SK-N-SH (cell line): ENCODE measurements at regions not wholly inside any gene's neighbourhood (a gene's known extent, or its start where the extent isn't known, plus 50 kb on each side); places are given as distances from the start of the nearest gene placed in this dataset.

ENCODE experiments used
- CTCF ChIA-PET: fragments of 300-600, 350-600 bp; formaldehyde crosslinking; extraction: SDS; loops from one replicate; lab custom pipeline; 2021; lab: Yijun Ruan, JAX
- POLR2A ChIA-PET: fragments of 350-600 bp; sonication (Branson Sonifier 250); formaldehyde crosslinking; extraction: SDS; loops from one replicate; lab custom pipeline; 2020; ENCODE audit warnings: antibody characterized with exemption, inconsistent platforms; lab: Yijun Ruan, JAX
- DNase-seq: peaks from one replicate; pipeline ENCODE4 v3.0.0; 2012
- H2AFZ ChIP-seq: fragments of 200-600 bp; sonication (generic); 2 replicates; pipeline ENCODE4 v1.8.1; 2016; ENCODE audit warnings: antibody characterized with exemption, mild to moderate bottlenecking, low read depth
- H3F3A ChIP-seq: fragments of 200-600 bp; sonication (generic); replicated peaks from 2 replicates; pipeline ENCODE3; 2016; ENCODE audit warnings: antibody characterized with exemption, mild to moderate bottlenecking; ENCODE audit not compliant: insufficient read depth
- H3K27ac ChIP-seq, 2 experiments: fragments of 200-500 bp in 1 of 2; fragments of 200-600 bp in 1 of 2; sonication (Bioruptor generic) in 1 of 2; sonication (generic), shearing (Covaris generic) in 1 of 2; 2 replicates each; pipeline versions ENCODE4 v1.5.1 to v1.6.1; 2014 to 2016; ENCODE audit warnings: low read depth in 2 of 2, inconsistent platforms in 1 of 2, low read length in 1 of 2, mild to moderate bottlenecking in 1 of 2, mixed read lengths in 1 of 2
- H3K27me3 ChIP-seq: fragments of 200-600 bp; sonication (generic), shearing (Covaris generic); 2 replicates; pipeline ENCODE4 v1.6.1; 2016; ENCODE audit warnings: mixed run types; ENCODE audit not compliant: insufficient read depth
- H3K36me3 ChIP-seq, 2 experiments: fragments of 200-500 bp in 1 of 2; fragments of 200-600 bp in 1 of 2; sonication (Bioruptor generic) in 1 of 2; sonication (generic) in 1 of 2; replicated peaks in 1 of 2; 2 replicates each; pipeline versions ENCODE3 to v1.5.1; 2014 to 2016; ENCODE audit warnings: low read length in 1 of 2, mild to moderate bottlenecking in 1 of 2; ENCODE audit not compliant: insufficient read depth in 2 of 2, control insufficient read depth in 1 of 2
- H3K4me1 ChIP-seq, 2 experiments: fragments of 200-500 bp in 1 of 2; fragments of 200-600 bp in 1 of 2; sonication (Bioruptor generic) in 1 of 2; sonication (generic), shearing (Covaris generic) in 1 of 2; 2 replicates each; pipeline versions ENCODE4 v1.5.1 to v1.6.1; 2014 to 2016; ENCODE audit warnings: low read depth in 1 of 2, low read length in 1 of 2, mixed run types in 1 of 2; ENCODE audit not compliant: insufficient read depth in 2 of 2, control insufficient read depth in 1 of 2
- H3K4me2 ChIP-seq: fragments of 200-600 bp; sonication (generic), shearing (Covaris generic); 2 replicates; pipeline ENCODE4 v1.6.1; 2017; ENCODE audit warnings: mixed run types
- H3K4me3 ChIP-seq, 2 experiments: fragments of 200-500 bp in 1 of 2; fragments of 200-600 bp in 1 of 2; sonication (Bioruptor generic) in 1 of 2; sonication (generic), shearing (Covaris generic) in 1 of 2; 2 replicates each; pipeline versions ENCODE4 v1.5.1 to v1.8.1; 2014 to 2016; ENCODE audit warnings: low read depth in 2 of 2, inconsistent platforms in 1 of 2, low read length in 1 of 2, mild to moderate bottlenecking in 1 of 2, mixed read lengths in 1 of 2, moderate library complexity in 1 of 2
- H3K79me2 ChIP-seq: fragments of 200-600 bp; sonication (generic); 2 replicates; pipeline ENCODE4 v1.8.1; 2017; ENCODE audit warnings: mild to moderate bottlenecking; ENCODE audit not compliant: insufficient read depth
- H3K9ac ChIP-seq: fragments of 200-600 bp; sonication (generic); 2 replicates; pipeline ENCODE4 v1.6.1; 2017; ENCODE audit warnings: mixed run types
- H3K9me2 ChIP-seq: fragments of 200-600 bp; sonication (generic); 2 replicates; pipeline ENCODE4 v1.6.1; 2017; ENCODE audit warnings: mixed run types
- H3K9me3 ChIP-seq: fragments of 200-600 bp; sonication (generic); 2 replicates; pipeline ENCODE4 v1.6.1; 2017; ENCODE audit warnings: mixed run types, mild to moderate bottlenecking, moderate library complexity
- H4K20me1 ChIP-seq: fragments of 200-600 bp; sonication (generic); 2 replicates; pipeline ENCODE4 v1.6.1; 2017; ENCODE audit warnings: mild to moderate bottlenecking, mixed run types; ENCODE audit not compliant: insufficient read depth
- CTCF ChIP-seq: fragments of 200-600 bp; sonication (generic); IDR thresholded peaks from 2 replicates; pipeline ENCODE4 v1.6.1; 2017; ENCODE audit warnings: antibody characterized with exemption, mild to moderate bottlenecking, moderate library complexity
- EP300 ChIP-seq, 2 experiments: IDR thresholded peaks; 2 replicates each; pipeline versions ENCODE4 v1.4.0 to v1.6.1; 2012; ENCODE audit warnings: borderline replicate concordance in 1 of 2, low read depth in 1 of 2, low read length in 1 of 2
- GABPA ChIP-seq: IDR thresholded peaks from 2 replicates; pipeline ENCODE4 v1.4.0; 2012; ENCODE audit warnings: low read depth, mild to moderate bottlenecking
- IRF3 ChIP-seq: fragments of 150-350 bp; IDR thresholded peaks from 2 replicates; pipeline ENCODE4 v1.6.1; 2016; ENCODE audit warnings: mild to moderate bottlenecking, low read depth, low read length
- MAX ChIP-seq: IDR thresholded peaks from 2 replicates; pipeline ENCODE4 v1.4.0; 2012; ENCODE audit warnings: low read depth
- MXI1 ChIP-seq: IDR thresholded peaks from 2 replicates; pipeline ENCODE4 v1.6.1; 2012; ENCODE audit warnings: mild to moderate bottlenecking, low read depth, low read length, improper control_type of control experiment
- POLR2AphosphoS5 ChIP-seq: IDR thresholded peaks from 2 replicates; pipeline ENCODE4 v1.6.1; 2012; ENCODE audit warnings: low read depth, low read length
- RAD21 ChIP-seq: IDR thresholded peaks from 2 replicates; pipeline ENCODE4 v1.6.1; 2012; ENCODE audit warnings: mild to moderate bottlenecking, low read length
- RCOR1 ChIP-seq: fragments of 150-350 bp; IDR thresholded peaks from 2 replicates; pipeline ENCODE4 v1.6.1; 2017; ENCODE audit warnings: antibody characterized with exemption, low read length
- REST ChIP-seq: IDR thresholded peaks from 2 replicates; pipeline ENCODE4 v1.6.1; 2012; ENCODE audit warnings: mild to moderate bottlenecking, low read depth, low read length, moderate library complexity
- SIN3A ChIP-seq: IDR thresholded peaks from 2 replicates; pipeline ENCODE4 v1.6.1; 2012; ENCODE audit warnings: low read depth, mild to moderate bottlenecking, low read length, moderate library complexity, borderline replicate concordance
- SMC3 ChIP-seq: IDR thresholded peaks from 2 replicates; pipeline ENCODE4 v1.6.1; 2012; ENCODE audit warnings: low read depth, low read length, improper control_type of control experiment
- USF2 ChIP-seq: fragments of 150-350 bp; IDR thresholded peaks from 2 replicates; pipeline ENCODE4 v1.6.1; 2017; ENCODE audit warnings: antibody characterized with exemption, low read length, low read depth, borderline replicate concordance
- WGBS: methylation state at CpG from one replicate; pipeline ENCODE4 v1.1.6; 2017; ENCODE audit warnings: low lambda C conversion rate; 5-methylcytosine and 5-hydroxymethylcytosine counted together

GRCh38 chr2:219918944-219919343 is 291.5 kb downstream of the SLC4A3 start:
- TF ChIP-seq GABPA (no peak), CTCF (no peak)
- WGBS = 6% methylated on average over 4 of the region's 4 CpGs

GRCh38 chr2:219919506-219919905 is 292.1 kb downstream of the SLC4A3 start:
- Histone ChIP-seq H3K9me2 (no peaks in the 10 kb centered on the region), H3K9me3 (no peaks in the 10 kb centered on the region), H3K27ac (no peak overlapping the region), H2AFZ (no peak overlapping the region), H4K20me1 (no peaks in the 10 kb centered on the region), H3F3A (no peaks in the 10 kb centered on the region), H3K4me3 (no peak overlapping the region), H3K4me1 (no peaks in the 10 kb centered on the region; a peak in 1 of 4 replicates), H3K4me2 (no peak overlapping the region), H3K9ac (no peak overlapping the region), H3K27me3 (no peaks in the 10 kb centered on the region), H3K79me2 (no peaks in the 10 kb centered on the region), H3K36me3 (no peaks in the 10 kb centered on the region)
- ChIA-PET CTCF (interaction anchor here (1.5 kb wide), 1 partner anchor 11 kb away, joined by 4 read pairs; no protein-coding TSS in a partner anchor), POLR2A (no interaction called here)
- TF ChIP-seq IRF3 = no peak
- DNase-seq = no peak
- 0% methylated on average over 2 of the region's 4 CpGs for WGBS

More at GRCh38 chr2:219918944-219919343, 291.5 kb downstream of the SLC4A3 start:
- Histone ChIP-seq H3K9ac (no peak overlapping the region), H3K4me1 (no peaks in the 10 kb centered on the region; a peak in 1 of 4 replicates), H4K20me1 (no peaks in the 10 kb centered on the region), H3K4me3 (no peak overlapping the region), H3F3A (no peaks in the 10 kb centered on the region), H3K27ac (no peak overlapping the region), H3K79me2 (no peaks in the 10 kb centered on the region), H3K27me3 (no peaks in the 10 kb centered on the region), H3K9me3 (no peaks in the 10 kb centered on the region), H3K36me3 (no peaks in the 10 kb centered on the region), H3K9me2 (no peaks in the 10 kb centered on the region), H3K4me2 (no peak overlapping the region), H2AFZ (no peak overlapping the region)
- ChIA-PET CTCF (no interaction called here), POLR2A (no interaction called here)
- DNase-seq = no peak

- Histone ChIP-seq H3K9ac (no peak overlapping the region), H3K4me3 (no peak overlapping the region), H3K79me2 (no peaks in the 10 kb centered on the region), H3F3A (no peaks in the 10 kb centered on the region), H3K9me2 (no peaks in the 10 kb centered on the region), H3K4me2 (no peak overlapping the region), H3K27ac (no peak overlapping the region), H3K9me3 (no peaks in the 10 kb centered on the region), H3K27me3 (no peaks in the 10 kb centered on the region), H3K4me1 (no peaks in the 10 kb centered on the region), H3K36me3 (no peaks in the 10 kb centered on the region), H4K20me1 (no peaks in the 10 kb centered on the region), H2AFZ (no peak overlapping the region)
- WGBS = 15% methylated on average over 5 of the region's 5 CpGs
- ChIA-PET CTCF (no interaction called here), POLR2A (no interaction called here)
- DNase-seq = no peak
- TF ChIP-seq EP300 (IDR thresholded peaks at IDR 0.05; ENCODE audit: borderline replicate concordance in 1 of 2, low read depth in 1 of 2, low read length in 1 of 2) (no peak), RCOR1 (no peak), SIN3A (no peak), USF2 (no peak), SMC3 (no peak), MAX (no peak), RAD21 (no peak), REST (no peak), MXI1 (no peak), POLR2AphosphoS5 (no peak)
Observed at GRCh38 chr2:219929835-219930234, 302.4 kb downstream of the SLC4A3 start.
